ENCODE measurements at regions not wholly inside any gene's neighbourhood (a gene's known extent, or its start where the extent isn't known, plus 50 kb on each side); places are given as distances from the start of the nearest gene placed in this dataset.

DNA sequence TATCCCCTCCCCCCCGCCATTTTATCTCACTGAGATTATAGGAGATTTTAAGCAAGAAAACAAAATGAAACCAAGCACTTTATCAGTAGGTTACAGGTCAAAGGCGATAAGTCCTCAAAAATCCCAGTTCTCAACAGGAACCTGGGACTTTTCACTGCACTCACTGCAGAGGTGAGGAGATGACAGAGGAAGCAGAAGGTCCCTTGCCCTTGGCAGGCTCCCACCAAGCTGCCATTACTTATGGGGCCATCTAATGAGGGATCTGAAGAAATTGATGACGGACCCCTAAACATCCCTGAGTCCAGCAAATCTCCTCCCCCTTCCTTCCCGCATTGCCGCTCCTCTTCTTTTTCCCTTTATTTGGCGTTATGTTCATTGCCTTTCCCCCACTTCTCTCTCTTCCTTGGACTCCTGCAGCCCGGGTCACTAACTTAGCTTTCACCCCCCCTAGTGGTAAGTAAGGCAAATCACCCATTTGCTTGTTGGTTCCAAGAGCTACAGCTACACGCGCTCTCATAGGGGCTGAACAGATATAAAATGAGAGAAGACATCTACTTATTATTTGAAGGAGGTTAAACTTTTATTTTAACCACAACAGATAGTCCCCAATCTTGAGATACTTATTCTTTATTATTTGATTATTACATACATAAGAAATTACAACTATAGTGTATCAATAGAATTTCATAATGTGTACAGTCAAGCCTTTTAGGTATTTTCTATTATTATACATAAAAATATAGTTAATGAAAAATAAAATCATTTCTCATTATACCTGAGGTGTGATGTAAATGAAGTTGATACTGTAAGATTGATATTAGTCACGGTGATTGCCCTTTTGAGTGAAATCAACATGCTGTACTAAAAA lies 52.0 kb upstream of the ARGLU1 start:
- H3K36me3 ChIP-seq, result no peaks in the 10 kb centered on the region
- DNase-seq (ENCODE audit: low spot score), result no peak
- no peaks in the 10 kb centered on the region for H3K27me3 ChIP-seq
- no peak overlapping the region for H3K27ac ChIP-seq
- H3K4me3 ChIP-seq, result peak overlapping the region in 1 of 2 donors; percentile 13
- H3K9me3 ChIP-seq, result no peaks in the 10 kb centered on the region
- peaks cover 0 to 5% of the 10 kb centered on the region in 2 donors for H3K4me1 ChIP-seq
- TF ChIP-seq, protein P1, sequence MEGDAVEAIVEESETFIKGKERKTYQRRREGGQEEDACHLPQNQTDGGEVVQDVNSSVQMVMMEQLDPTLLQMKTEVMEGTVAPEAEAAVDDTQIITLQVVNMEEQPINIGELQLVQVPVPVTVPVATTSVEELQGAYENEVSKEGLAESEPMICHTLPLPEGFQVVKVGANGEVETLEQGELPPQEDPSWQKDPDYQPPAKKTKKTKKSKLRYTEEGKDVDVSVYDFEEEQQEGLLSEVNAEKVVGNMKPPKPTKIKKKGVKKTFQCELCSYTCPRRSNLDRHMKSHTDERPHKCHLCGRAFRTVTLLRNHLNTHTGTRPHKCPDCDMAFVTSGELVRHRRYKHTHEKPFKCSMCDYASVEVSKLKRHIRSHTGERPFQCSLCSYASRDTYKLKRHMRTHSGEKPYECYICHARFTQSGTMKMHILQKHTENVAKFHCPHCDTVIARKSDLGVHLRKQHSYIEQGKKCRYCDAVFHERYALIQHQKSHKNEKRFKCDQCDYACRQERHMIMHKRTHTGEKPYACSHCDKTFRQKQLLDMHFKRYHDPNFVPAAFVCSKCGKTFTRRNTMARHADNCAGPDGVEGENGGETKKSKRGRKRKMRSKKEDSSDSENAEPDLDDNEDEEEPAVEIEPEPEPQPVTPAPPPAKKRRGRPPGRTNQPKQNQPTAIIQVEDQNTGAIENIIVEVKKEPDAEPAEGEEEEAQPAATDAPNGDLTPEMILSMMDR (IDR thresholded peaks at IDR 0.05), result peak; percentile 35 to 84

MicroRNAs in the stretch of these regions (microRNA counts, 767-probe panel; counts per million panel counts)
- microRNA hsa-miR-1267, result 0 to 1,790 counts per million in 2 donors

Small RNA genes lying in the stretch of these regions (microRNA-seq; reads per million reads assigned to microRNA genes)
- 0 reads per million in 2 donors for gene MIR1267 (ENCODE audit: borderline number of aligned reads in 2 of 2, borderline replicate concordance in 1 of 2)
